PC-9 (cell line): ENCODE measurements at regions not wholly inside any gene's neighbourhood (a gene's known extent, or its start where the extent isn't known, plus 50 kb on each side); places are given as distances from the start of the nearest gene placed in this dataset.

Experiments used
- BruUV-seq: library from RNA; stranded (reverse); fragments of 400-500 nt; replicated peaks from 2 replicates; lab custom pipeline; 2021; lab: Mats Ljungman, UMichigan
- CTCF ChIA-PET: fragments of 300-600 bp; sonication (Branson Sonifier 250); formaldehyde crosslinking; loops from one replicate; lab custom pipeline; 2022; ENCODE audit warnings: antibody characterized with exemption; lab: Charles Lee
- POLR2A ChIA-PET: fragments of 300-600 bp; sonication (Branson Sonifier 250); formaldehyde crosslinking; loops from one replicate; lab custom pipeline; 2022; ENCODE audit warnings: antibody characterized with exemption; ENCODE audit not compliant: unreplicated experiment; lab: Charles Lee
- DNase-seq, 2 experiments: peaks; one replicate each; pipeline versions ENCODE4 v3.0.0 to v3.0.0-alpha.2; 2015 to 2022; ENCODE audit warnings: mixed read lengths in 1 of 2
- H2AFZ ChIP-seq: fragments of 200-600 bp; sonication (generic); 2 replicates; pipeline ENCODE4 v1.8.1; 2017; ENCODE audit warnings: antibody characterized with exemption
- H3F3A ChIP-seq: fragments of 200-600 bp; sonication (generic); 2 replicates; pipeline ENCODE4 v1.8.1; 2017; ENCODE audit warnings: antibody characterized with exemption, mild to moderate bottlenecking, low read depth; ENCODE audit not compliant: insufficient read depth
- H3K27ac ChIP-seq: fragments of 200-600 bp; sonication (generic); 2 replicates; pipeline ENCODE4 v1.6.1; 2016; ENCODE audit warnings: mixed run types
- H3K27me3 ChIP-seq: fragments of 200-600 bp; sonication (generic); 2 replicates; pipeline ENCODE4 v1.6.1; 2016; ENCODE audit warnings: low read depth, mixed run types; ENCODE audit not compliant: insufficient read depth
- H3K36me3 ChIP-seq: fragments of 200-600 bp; sonication (generic); 2 replicates; pipeline ENCODE4 v1.6.1; 2016; ENCODE audit warnings: low read depth, mixed run types
- H3K4me1 ChIP-seq: fragments of 200-600 bp; sonication (generic); replicated peaks from 2 replicates; pipeline ENCODE4 v1.6.1; 2016; ENCODE audit warnings: mixed run types; ENCODE audit not compliant: insufficient read depth
- H3K4me2 ChIP-seq: fragments of 200-600 bp; sonication (generic); 2 replicates; pipeline ENCODE4 v1.6.1; 2017; ENCODE audit warnings: mixed run types
- H3K4me3 ChIP-seq: fragments of 200-600 bp; sonication (generic); 2 replicates; pipeline ENCODE4 v1.6.1; 2016; ENCODE audit warnings: mixed run types
- H3K79me2 ChIP-seq: fragments of 200-600 bp; sonication (generic); 2 replicates; pipeline ENCODE4 v1.6.1; 2017; ENCODE audit warnings: low read depth, mixed run types
- H3K9me2 ChIP-seq: fragments of 200-600 bp; sonication (generic); 2 replicates; pipeline ENCODE4 v1.8.1; 2017; ENCODE audit warnings: mild to moderate bottlenecking; ENCODE audit not compliant: insufficient read depth
- H3K9me3 ChIP-seq: fragments of 200-600 bp; sonication (generic); 2 replicates; pipeline ENCODE4 v1.8.1; 2016; ENCODE audit warnings: low read depth; ENCODE audit not compliant: insufficient read depth
- H4K20me1 ChIP-seq: fragments of 200-600 bp; sonication (generic); 2 replicates; pipeline ENCODE4 v1.8.1; 2017; ENCODE audit not compliant: insufficient read depth
- CTCF ChIP-seq: fragments of 200-600 bp; sonication (generic); conservative IDR thresholded peaks from 2 replicates; pipeline ENCODE4 v1.6.1; 2017; ENCODE audit warnings: mixed run types, antibody characterized with exemption, mild to moderate bottlenecking, moderate library complexity
- EZH2 ChIP-seq: fragments of 200-600 bp; sonication (generic); IDR thresholded peaks from 2 replicates; pipeline ENCODE4 v1.8.0; 2017; ENCODE audit warnings: antibody characterized with exemption, low read depth
- intact Hi-C: fragments of 100-400 bp; cut with micrococcal nuclease; formaldehyde crosslinking; loops from one replicate; pipeline ENCODE4 v1.10.0; 2022; ENCODE audit not compliant: unreplicated experiment

GRCh38 chr1:181345146-181345545 lies 138.2 kb upstream of the CACNA1E start:
- Histone ChIP-seq H3F3A (no peaks in the 10 kb centered on the region), H4K20me1 (no peaks in the 10 kb centered on the region), H2AFZ (no peak overlapping the region), H3K9me3 (no peaks in the 10 kb centered on the region), H3K9me2 (no peaks in the 10 kb centered on the region), H3K4me3 (no peak overlapping the region), H3K79me2 (no peaks in the 10 kb centered on the region), H3K36me3 (no peaks in the 10 kb centered on the region), H3K4me1 (no peaks in the 10 kb centered on the region), H3K27ac (no peak overlapping the region), H3K4me2 (no peak overlapping the region), H3K27me3 (peaks cover 74% of the 10 kb centered on the region)
- BruUV-seq, result no TSS peak
- TF ChIP-seq EZH2 (no peak), CTCF (no peak)
- intact Hi-C loops, result no loop called here
- ChIA-PET POLR2A (no interaction called here), CTCF (no interaction called here)
- DNase-seq, result no peak

GRCh38 chr1:181347495-181348390 lies 135.6 kb upstream of the CACNA1E start:
- Histone ChIP-seq H3K4me3 (no peak overlapping the region), H3K36me3 (no peaks in the 10 kb centered on the region), H3F3A (no peaks in the 10 kb centered on the region), H3K9me2 (no peaks in the 10 kb centered on the region), H3K27ac (no peak overlapping the region), H4K20me1 (no peaks in the 10 kb centered on the region), H3K4me2 (no peak overlapping the region), H3K27me3 (peaks cover 69% of the 10 kb centered on the region), H3K9me3 (no peaks in the 10 kb centered on the region), H2AFZ (no peak overlapping the region), H3K79me2 (no peaks in the 10 kb centered on the region), H3K4me1 (no peaks in the 10 kb centered on the region)
- TF ChIP-seq CTCF (no peak), EZH2 (no peak)
- ChIA-PET POLR2A (no interaction called here), CTCF (no interaction called here)
- no TSS peak for BruUV-seq
- intact Hi-C loops, result no loop called here
- no peak for DNase-seq

GRCh38 chr1:181349512-181349911 lies 133.8 kb upstream of the CACNA1E start:
- intact Hi-C loops, result no loop called here
- no TSS peak for BruUV-seq
- TF ChIP-seq EZH2 (no peak), CTCF (no peak)
- Histone ChIP-seq H2AFZ (no peak overlapping the region), H4K20me1 (no peaks in the 10 kb centered on the region), H3F3A (no peaks in the 10 kb centered on the region), H3K36me3 (no peaks in the 10 kb centered on the region), H3K9me2 (no peaks in the 10 kb centered on the region), H3K79me2 (no peaks in the 10 kb centered on the region), H3K27ac (no peak overlapping the region), H3K4me3 (no peak overlapping the region), H3K4me2 (no peak overlapping the region), H3K27me3 (peaks cover 59% of the 10 kb centered on the region), H3K9me3 (no peaks in the 10 kb centered on the region), H3K4me1 (no peaks in the 10 kb centered on the region)
- POLR2A ChIA-PET, result no interaction called here
- DNase-seq, result no peak
- CTCF ChIA-PET, result no interaction called here
